CD4-positive, alpha-beta T cell treated with Interleukin-4 for 1 hour (primary cell): ENCODE measurements at regions not wholly inside any gene's neighbourhood (a gene's known extent, or its start where the extent isn't known, plus 50 kb on each side); places are given as distances from the start of the nearest gene placed in this dataset.
"Not testable (repeated sequence)": the region's sequence is repeated elsewhere in the genome, so short reads cannot be mapped to it uniquely, and the experiment has no call there.

Source experiments
- DNase-seq, 2 donors: peaks; one replicate each; pipeline ENCODE4 v3.0.0-alpha.2; 2020 to 2022

DNA sequence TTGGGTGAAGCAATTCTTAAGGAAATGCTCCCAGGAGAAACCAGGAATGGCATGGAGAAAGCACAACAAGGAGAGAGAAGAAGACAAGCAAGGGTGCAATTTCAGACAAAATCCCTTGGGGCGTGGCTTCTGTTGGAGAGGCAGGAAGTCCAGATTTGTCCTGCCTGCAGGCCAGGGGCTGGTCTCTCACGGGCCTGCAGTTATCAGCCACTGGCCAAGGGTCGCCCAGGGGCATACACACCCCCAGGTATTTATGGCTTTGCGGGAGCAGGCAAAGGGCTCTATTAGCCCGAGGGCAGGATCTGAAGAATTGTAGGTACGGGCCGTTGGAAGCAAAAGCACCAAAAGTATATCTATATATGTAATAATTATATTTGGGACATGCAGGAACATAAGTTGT lies 87.7 kb downstream of the IYD start:
- no peak for DNase-seq

DNA sequence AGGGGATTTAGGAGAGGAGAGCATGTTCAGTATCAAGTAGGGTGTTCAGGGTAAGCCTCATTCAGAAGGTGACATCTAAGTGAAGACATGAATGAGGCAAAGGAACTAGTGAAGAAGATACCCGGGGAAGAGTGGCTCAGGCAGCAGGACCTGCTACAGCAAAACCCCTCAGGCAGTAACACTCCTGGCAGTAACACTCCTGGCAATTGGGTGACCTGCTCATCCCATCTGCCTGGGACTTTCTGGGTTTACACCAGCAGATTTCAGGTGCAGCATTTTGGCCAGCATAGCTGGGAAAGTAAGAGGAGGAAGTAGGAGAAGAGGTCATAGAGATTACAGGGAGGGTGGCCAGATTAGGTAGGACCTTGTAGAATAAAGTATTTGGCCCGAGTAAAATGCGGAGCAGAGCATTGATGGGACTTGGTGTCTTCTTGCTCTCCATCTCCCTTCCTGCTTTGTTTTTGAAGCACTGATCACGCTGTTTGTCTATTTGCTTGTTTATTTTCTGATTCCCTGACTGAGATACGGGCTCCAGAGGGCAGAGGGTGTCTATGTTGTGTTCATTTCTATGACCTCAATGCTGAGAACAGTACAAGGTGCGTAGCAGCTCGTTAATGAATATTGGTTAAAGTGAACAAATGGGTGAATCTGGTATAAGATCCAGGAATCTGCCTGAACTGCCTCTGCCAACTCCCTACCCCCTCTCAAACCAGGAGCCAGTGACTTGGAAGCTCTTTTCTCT lies 88.3 kb downstream of the IYD start:
- no peak for DNase-seq

DNA sequence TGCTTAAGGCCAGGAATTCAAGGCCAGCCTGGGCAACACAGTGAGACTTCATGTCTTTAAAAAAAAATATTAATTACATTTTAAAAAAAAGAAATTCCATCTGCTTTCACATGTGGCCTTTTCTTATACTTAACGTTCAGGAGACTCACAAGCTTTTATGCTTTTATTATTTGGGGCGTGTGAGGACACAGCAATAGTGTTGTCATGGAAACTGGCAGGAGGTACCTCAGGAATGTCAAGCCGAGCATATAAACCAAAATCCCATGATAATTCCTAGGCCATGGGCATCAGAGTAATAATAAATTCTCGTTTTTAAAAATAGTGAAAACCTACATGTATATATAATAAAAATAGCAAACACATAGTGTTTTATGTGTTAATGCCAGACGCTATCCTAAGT lies 89.8 kb downstream of the IYD start:
- DNase-seq = no peak

DNA sequence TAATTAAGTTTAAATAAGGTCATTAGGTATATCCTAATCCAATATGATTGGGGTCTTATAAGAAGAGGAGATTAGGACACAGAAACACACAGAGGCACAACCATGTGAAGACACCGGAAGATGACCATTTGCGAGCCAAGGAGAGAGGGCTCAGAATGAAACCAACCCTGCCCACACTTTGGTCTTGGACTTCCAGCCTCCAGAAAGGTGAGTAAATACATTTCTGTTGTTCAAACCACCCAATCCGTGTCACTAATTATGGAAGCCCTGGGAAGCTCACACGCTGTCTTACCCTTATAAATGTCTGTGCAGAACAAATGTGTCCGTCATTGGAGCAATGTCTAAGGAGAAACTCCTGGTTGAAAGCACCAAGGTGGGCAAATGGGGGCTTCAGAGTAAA lies 95.0 kb downstream of the IYD start:
- DNase-seq = no peak

DNA sequence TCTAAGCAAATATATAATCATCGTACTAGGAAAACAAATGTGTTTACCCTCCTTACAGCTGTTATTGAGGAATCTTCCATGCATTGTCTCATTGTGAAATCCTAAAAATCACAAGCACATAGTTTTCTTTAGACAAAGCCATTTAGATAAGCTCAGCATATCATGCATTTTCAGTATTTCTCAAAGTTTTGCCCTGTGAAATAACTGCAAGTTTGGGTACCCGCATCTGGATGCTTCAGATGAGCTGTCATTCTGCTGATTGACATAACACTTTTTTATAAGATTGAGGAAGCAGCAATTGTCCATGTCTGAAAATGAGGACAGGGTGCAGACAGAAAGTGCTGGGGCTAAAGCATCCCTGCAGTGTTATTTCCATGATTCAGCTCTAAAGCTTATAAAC lies 96.2 kb downstream of the IYD start:
- no peak for DNase-seq

DNA sequence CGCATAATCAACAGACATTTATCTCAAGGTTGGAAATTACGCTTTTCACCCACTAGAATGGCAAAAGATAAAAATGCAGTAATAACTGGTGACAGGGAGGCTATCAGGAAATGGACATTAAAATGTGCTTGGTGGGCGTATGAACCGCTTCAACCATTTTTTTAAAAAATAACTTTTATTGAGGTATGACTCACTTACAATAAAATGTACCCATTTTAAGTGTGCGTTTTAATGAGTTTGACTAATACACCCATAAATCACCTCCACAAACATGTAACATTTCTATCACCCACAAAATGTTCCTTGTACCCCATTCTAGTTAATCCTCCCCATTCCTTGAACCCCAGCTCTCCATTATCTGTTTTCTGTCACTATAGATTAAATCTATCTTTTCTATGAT lies 96.8 kb downstream of the IYD start:
- no peak for DNase-seq

DNA sequence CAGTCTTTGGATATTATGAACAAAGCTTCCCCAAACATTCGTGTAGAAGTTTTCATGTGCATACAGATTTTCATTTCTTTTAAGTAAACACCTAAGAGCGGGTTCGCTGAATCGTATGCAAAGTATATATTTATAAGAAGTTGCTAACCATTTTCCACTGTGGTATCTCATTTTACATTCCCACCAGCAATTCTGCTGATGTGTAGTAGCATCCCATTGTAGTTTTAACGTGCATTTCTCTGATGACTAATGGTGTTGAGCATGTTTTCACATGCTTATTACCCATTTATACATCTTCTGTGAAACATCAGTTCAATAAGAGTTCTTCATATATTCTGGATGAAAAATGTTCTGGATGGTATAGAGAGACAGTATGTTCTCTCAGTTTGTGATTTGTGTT lies 97.4 kb downstream of the IYD start:
- no peak for DNase-seq

DNA sequence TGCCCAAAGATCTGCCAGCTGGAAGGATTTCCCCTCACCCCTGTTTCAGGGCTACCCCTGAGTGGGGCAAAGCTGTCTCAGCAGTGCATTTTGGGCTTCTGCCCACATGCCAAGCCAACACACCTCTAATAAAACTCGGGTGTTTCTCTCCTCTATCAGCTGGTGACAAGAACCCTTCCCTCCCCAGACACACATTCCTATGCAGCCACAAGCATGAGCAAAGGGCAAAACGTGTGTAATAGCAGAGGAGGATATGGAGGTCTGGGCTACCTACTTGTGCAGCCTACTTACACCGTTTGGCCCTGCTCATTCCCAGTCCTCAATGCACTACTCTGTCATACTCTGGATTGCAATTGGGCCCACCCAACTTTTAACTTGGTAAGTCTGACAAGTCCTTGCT lies 101.3 kb downstream of the IYD start:
- no peak for DNase-seq

DNA sequence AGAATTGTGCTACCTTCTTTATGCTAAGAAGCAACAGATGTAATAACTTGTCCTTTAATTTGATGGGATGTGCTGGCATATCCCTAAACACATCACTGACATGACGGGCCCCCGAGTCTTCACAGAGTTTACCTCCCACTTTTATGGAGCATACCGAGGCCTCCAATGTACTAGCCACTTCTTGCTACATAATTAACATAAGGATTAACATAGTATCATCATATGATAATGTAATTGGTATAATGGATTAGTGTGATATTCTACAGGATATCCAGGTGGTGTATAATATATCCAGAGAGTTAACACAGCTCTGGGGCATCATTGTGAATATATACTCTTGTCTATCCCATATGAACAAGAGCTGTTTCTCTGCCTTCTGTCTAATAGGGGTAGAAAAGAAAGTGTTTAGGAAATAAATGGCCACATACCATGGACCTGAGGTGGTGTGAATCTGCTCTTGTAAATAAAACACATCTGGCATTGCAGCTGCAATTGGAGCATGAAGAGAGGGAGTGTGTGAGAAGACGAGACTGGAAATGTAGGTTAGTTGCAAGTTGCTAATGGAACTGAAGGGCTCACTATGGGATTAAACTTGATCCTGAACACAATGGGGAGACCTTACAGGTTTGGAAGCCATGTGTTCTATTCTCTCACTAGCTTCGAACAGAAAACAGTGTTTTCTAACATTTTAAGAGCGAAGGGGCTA lies 102.3 kb downstream of the IYD start:
- DNase-seq = no peak

DNA sequence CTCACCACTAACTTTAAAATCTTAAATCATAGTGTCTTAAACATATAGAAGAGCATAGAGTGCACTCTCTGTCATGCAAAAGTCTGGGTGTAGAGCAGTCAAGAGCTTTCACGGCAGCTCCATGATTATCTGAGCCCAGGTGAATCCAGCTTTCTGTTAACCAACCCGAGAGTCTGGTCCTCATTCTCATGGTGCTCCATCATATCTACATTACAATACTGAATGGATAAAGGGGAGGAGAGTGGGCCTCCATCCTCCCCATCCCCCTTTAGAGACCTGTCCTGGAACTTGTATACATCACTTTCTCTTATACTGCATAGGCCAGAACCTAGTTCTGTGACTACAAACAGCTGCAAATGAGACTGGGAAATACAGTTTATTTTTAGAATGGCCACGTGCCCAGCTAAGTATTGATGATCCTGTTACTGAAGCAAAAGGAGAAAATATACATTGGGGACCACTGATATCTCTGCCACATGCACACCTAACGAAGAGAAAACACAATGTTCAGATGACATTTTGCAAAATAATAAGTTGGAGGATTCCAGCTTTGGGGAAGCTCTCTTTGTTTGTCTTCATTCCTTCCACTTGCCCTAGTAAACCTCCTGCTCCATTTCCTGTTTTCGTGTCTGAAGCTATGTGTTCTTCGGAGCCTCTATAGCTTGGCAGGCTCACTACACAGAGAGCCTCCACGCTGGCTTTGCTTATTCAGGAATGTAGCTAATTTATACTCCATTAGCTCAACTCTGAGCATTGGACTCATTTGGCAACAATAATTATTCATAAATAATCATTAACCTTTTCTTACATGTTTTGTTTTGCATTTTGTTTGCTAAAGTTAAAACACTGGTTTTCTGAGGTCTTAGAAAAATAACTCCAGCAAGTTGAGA lies 110.1 kb downstream of the IYD start:
- DNase-seq = no peak

DNA sequence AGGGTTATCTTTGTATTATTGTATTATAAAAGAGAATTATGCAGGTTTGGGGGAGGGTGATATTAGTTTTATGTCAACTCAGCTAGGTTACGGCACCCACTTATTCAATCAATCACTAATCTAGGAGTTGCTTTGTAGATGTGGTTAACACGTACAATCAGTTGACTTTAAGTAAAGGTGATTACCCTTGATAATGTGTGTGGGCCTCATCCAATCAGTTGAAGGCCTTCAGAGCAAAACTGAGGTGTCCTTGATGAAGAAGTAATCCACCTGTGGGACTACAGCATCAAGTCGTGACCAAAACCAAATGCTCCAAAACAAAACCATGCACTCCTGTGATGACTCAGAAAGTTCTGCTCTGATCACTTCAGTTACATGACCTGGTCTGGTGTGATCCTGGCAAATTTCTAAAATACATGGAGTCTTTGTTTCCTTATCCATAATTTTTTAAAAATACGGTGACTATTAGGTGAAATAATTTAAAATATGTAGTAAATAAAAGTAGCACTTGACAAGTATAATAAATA lies 114.1 kb downstream of the IYD start:
- DNase-seq = no peak

DNA sequence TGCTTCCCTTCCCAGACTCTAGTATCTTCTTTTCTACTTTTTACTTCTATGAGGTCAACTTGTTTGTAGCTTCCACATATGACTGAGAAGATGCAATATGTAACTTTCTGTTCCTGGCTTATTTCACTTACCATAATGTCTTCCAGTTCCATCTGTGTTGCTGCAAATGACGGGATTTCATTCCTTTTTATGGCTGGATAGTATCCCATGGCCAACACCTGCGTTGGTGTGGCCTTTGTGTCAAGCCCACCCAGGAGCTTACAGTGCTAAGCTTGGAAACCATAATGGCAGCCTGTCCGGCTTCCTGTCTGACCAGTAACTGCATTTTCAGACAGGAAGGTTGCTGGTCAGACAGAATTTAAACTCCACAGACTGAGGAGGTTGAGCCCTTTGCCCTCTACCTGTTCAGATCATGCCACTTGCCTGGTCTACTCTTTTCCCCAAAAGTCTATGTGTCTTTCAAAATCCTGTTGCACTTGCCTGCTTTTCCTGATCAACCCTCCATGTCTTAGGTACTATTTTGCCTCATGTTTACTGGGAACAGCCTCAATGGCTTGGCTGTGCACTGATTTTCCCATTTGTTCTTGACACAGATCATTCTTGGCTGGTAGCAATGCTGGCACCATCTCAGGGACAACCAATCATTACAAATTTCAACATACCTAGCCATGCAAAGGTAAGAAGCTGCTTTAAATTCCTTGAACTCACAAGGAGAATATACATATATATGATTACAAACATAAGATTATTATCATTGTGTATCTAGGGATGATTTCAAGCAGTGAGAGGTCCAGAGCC lies 114.3 kb upstream of the PLEKHG1 start:
- DNase-seq = no peak

DNA sequence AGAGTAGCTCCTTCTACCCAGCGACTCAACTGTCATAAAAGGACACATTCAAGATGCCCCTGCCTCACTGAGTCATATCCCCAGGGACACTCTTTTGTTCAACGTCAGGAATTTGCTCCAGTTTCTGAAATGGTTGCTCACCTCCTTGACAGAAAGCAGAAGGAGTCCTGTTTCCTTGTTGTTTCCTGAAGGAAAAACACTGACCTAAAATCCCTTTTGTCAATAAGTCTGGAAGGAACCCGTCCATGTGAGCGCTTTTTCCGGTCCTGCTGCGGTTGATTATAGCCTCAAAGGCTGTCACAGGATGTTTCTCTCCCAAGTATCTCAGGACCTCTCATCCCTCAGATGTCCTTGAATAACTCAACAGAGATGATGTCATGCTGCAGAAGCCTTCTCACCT lies 113.6 kb upstream of the PLEKHG1 start:
- no peak for DNase-seq

DNA sequence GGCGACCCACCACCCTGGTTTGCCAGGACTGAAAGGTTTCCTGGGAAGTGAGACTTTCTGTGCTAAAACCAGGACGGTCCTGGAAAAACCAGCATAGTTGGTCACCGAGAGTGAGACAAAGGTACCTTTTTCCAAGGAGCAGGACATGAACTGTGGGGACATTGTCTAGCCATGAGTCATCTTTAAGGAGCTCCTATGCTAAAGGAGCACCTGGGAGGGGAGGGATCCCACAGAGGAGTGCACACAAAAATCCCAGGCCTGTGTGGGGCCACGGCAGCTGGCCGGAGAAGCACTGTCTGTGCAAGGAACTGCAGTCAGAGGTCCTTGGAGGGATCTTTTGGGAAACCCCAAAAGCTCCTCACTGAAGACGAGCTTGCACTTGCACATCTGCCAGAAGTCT lies 109.1 kb upstream of the PLEKHG1 start:
- DNase-seq = no peak

DNA sequence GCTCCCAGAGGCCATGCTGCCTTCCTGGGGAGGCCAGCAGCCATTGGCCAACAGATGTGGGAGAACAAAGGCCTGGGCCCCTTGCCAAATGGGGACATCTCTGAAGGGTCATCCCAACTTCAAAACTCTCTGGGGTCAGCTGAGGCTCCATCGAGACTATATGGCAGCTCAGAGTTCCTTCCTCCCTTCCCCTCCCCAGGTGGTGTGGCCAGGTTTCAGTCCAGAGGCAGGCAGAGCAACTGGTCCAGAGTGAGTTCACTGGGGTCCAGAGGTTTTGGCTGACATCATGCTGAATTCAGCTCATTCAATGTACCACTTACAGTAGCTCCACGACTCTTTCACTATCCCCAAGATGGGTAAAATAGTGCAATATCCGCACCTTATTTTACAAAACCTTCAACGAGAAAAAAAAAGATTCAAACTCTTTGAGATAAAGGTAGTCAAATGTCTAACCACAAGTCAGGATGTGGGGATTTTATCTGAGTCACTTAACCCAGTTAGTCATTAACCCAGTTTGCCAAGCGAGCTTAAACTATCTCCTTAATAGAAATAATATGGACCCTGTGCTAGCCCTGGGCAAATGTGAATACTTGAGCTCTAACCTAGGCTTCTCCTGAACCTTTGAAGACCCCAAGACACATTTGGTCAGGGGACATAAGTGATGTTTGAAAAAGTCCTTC lies 108.4 kb upstream of the PLEKHG1 start:
- peak in 1 of 2 donors; percentile 36 for DNase-seq

DNA sequence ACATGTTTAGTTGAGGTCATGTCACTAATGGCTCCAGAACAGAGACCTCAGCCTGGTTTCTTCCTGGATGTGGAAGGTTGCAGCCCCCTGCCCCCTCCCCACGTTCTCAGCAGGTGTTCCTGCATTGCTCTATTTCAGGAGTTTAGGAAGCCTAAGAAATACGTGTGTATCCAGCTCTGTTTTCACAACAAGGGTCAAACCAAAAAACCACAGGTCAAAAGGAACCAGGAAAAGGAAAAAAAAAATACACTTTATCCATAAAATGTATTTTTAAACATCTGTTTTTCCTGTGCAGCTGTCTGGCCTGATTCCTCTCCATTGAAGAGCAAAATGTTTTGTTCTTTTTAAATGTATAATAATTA lies 107.9 kb upstream of the PLEKHG1 start:
- no peak for DNase-seq

DNA sequence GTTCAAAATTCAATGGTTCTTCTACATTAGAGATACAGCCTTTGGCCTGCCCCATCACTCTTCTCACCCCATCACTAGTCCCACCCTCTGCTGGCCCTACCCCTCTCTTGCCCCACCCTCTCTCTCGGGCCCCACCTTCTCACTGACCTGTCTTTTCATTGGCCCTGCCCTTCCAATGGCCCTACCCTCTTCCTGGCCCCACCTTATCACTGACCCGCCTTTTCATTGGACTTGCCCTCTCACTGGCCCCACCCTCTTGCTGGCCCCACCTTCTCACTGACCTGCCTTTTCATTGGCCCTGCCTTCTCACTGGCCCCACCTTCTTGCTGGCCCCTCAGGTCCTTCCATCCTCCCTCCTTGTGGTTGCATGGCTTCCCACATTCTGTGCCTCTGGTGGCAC lies 107.2 kb upstream of the PLEKHG1 start:
- no peak for DNase-seq

DNA sequence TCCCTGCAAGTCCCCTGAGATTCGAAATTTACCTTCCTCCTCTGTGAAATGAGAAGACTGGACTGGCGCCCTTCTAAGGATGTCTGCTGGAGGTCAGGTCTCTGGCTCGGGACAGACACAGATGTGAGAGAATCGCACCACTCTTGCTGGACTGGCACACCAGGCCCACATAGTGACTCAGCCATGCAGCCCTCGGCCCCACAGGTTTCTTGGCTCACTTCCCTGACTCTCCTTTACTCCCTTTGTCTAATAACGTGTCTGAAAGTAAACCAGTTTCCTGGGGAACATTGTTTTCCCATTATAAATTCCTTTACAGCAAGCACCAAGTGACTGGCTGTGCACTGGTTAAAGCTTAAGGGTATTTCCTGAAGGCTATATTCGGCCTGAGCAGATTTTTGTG lies 106.7 kb upstream of the PLEKHG1 start:
- DNase-seq = no peak

DNA sequence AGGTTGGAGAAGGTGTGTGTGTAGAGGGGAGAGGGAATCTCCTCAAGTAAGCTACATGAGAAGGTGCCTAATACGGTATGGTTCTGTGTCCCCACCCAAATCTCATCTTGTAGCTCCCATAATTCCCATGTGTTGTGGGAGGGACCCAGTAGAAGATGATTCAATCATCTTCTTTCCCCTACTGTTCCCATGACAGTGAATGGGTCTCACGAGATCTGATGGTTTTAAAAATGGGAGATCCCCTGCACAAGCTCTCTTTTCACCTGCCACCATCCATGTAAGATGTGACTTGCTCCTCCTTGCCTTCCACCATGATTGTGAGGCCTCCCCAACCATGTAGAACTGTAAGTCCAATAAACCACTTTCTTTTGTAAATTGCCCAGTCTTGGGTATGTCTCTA lies 106.1 kb upstream of the PLEKHG1 start:
- not testable (repeated sequence) for DNase-seq

DNA sequence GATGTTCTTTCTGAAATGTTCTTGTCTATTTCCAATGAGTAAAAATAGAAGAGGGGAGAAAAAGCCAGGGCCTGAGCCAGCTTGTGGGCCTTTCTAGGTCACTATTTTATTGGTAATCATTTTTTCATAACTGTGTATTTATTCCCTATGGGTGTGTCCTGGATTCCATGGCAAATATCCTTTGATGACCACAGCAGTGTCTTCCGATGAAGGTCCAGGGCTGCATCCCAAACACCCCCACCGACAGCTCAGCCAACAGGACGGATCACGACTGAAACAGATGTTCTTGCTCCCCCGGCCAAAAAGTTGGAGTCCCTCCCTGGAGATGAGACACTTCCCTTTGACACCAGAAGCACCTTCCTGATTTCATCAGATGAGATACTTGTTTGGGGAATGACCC lies 105.4 kb upstream of the PLEKHG1 start:
- DNase-seq = no peak

DNA sequence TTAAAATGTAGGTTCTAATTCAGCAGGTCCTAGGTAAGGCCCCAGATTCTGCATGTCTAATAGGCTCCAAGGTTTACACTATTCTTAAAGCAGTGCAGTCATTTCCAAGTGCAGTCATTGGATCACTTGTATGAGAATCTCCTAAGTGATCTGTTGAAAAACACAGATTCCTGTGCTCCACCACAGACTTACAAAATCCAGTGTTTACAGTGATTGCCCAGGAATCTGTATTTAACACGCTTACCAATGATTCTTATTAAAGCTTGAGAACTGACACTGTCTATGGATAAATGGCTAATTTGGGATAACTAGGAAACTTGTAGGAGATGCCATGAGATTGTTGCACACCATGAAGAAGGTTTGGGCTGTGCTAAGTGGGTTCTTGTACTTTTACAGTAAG lies 104.6 kb upstream of the PLEKHG1 start:
- DNase-seq = no peak

DNA sequence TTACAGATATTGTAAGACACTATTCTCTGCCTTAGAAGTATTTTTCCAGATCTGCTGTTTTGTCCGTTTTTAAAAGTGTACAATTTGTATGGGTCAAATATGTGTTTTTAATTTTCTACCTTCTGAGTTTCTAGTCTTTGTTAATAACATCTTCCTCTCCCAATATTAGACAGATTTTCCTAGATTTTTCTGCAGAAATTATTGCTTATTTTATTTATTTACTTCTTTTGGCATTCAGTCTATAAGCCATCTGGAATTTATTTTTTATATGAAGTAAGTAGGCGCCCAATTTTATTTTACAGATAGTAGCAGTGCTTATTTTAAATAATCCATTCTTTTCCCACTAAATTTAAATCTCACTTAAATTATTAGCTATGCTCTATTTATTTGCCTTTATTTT lies 103.1 kb upstream of the PLEKHG1 start:
- DNase-seq = no peak
